GM18861 (cell line): ENCODE measurements at regions not wholly inside any gene's neighbourhood (a gene's known extent, or its start where the extent isn't known, plus 50 kb on each side); places are given as distances from the start of the nearest gene placed in this dataset.
"Not testable (repeated sequence)": the region's sequence is repeated elsewhere in the genome, so short reads cannot be mapped to it uniquely, and the experiment has no call there.

Experiments used
- ATAC-seq: cut with Tn5 transposase; IDR thresholded peaks from one replicate; pipeline ENCODE4 v1.9.1; 2021; ENCODE audit not compliant: unreplicated experiment

DNA sequence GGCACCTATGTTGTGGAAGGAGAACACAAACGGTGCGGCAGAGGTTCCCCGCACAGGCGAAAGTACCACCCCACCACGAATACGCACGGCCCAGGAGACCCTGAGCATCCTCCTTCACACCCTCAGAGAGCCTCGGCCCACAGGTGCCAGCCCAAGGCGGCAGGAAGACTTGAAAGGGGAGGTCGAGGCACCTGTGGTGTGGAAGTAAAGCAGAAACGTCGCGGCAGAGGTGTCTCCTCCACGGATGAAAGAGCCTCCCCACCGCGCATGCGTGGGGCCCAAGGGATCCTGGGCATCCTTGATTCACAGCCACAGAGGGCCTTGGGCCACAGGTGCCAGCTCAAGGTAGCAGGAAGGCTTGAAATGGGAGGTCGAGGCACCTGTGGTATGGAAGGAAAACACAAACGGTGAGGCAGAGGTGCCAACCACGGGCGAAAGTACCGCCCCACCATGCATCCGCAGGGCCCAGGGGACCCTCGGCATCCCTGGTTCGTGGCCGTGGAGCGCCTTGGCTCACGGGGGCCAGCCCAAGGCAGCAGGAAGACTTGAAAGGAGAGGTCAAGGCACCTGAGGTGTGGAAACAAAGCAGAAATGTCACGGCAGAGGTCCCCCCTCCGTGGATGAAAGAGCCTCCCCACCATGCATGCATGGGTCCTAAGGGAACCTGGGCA is 380.1 kb downstream of the ALG10 start:
- ATAC-seq = no peak

DNA sequence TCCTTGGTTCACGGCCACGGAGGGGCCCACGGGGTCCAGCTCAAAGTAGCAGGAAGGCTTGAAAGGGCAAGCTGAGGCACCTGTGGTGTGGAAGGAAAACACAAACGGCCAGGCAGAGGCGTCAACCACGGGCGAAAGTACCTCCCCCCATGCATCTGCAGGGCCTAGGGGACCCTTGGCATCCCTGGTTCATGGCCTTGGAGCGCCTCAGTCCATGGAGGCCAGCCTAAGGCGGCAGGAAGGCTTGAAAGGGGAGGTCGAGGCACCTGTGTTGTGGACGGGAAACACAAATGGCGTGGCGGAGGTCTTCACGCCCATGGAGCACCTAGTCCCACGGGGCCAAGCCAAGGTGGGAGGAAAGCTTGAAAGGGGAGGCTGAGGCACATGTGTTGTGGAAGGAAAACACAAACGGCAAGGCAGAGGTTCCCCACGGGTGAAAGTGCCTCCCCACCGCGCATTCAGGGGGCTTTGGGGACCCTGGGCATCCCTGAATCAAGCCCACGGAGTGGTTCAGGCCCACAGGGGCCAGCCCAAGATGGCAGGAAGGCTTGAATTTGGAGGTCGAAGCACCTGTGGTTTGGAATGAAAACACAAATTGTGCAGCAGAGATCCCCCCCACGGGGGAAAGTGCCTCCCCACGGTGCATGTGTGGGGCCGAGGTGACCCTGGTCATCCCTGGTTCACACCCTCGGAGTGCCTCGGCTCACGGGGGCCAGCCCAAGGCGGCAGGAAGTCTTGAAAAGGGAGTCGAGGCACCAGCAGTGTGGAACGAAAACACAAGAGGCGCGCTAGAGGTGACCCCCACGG is 380.8 kb downstream of the ALG10 start:
- no peak for ATAC-seq

DNA sequence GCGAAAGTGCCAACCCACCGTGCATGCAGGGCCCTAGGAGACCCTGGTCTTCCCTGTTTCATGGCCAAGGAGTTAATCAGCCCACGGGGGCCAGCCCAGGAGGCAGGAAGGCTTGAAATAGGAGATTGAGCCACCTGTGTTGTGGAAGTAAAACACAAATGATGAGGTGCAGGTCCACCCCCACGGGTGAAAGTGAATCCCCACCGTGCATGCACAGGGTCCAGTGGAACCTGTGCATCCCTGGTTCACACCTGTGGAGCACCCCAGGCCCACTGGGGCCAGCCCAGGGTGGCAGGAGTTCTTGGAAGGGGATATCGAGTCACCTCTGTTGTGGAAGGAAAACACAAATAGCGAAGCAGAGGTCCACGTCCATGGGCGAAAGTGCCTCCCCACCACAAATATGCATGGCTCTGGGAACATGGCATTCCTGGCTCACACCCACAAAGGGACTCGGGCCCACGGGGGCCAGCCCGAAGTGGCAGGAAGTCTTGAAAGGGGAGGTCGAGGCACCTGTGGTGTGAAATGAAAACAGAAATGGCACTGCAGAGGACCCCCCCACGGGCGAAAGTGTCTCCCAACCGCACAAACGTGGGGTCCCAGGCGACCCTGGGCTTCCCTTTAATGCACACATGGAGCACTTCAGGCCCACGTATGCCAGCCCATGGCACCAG is 381.5 kb downstream of the ALG10 start:
- ATAC-seq = no peak

DNA sequence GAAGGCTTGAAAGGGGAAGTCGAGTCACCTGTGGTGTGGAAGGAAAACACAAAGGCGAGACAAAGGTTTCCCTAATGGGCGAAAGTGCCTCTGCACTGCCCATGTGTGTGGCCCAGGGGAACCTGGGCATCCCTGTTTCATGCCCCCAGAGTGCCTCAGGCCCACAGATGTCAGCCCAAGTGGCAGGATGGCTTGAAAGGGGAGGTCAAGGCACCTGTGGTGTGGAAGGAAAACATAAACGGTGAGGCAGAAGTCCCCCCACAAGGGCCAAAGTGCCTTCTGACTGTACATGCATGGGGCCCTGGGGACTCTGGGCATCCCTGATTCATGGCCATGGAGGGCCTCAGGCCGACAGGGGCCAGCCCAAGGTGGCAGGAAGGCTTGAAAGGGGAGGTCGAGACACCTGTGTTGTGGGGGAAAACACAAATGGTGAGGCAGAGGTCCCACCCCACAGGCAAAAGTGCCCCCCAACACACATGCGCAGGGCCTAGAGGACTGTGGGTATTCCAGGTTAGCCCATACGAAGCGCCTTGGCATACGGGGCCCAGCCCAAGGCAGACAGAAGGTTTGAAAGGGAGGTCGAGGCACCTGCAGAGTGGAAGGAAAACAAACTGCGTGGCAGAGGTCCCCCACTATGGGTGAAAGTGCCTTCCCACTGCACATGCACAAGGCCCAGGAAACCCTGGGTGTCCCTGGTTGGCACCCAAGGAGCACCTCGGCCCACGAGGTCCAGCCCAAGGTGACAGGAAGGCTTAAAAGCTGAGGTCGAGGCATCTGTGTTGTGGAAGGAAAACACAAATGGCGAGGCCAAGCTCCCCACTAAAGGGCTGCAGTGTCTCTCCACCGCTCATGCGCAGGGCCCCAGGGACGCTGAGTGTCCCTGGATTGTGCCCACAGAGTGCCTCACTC is 382.3 kb downstream of the ALG10 start:
- ATAC-seq = no peak

DNA sequence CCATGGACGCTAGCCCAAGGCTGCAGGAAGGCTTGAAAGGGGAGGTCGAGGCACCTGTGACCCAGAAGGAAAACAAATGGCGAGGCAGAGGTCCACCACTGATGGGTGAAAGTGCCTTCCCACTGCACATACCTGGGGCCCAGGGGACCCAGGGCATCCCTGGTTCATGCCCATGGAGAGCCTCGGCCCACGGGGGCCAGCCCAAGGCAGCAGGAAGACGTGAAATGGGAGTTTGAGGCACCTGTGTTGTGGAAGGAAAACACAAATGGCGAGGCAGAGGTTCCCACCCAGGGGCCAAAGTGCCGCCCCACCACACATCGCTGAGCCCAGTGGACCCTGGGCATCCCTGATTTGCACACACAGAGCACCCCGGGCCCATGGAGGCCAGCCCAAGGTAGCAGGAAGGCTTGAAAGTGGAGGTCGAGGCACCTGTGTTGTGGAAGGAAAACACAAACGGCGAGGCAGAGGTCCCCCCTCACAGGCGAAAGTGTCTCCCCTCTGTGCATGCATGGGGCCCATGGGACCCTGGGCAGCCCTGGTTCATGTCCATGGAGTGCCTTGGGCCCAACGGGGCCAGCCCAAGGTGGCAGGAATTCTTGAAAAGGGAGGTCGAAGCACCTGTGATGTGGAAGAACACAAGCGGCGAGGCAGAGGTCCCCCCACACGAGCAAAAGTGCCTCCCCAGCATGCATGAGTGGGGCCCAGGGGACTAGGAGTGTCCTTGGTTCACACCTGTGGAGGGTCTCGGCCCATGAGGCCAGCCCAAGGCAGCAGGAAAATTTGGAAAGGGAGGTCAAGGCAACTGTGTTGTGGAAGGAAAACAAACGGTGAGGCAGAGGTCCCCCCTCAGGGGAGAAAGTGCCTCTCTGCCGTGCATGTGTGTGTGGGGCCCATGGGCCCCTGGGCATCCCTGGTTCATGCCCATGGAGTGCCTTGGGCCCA is 383.3 kb downstream of the ALG10 start:
- ATAC-seq = no peak

DNA sequence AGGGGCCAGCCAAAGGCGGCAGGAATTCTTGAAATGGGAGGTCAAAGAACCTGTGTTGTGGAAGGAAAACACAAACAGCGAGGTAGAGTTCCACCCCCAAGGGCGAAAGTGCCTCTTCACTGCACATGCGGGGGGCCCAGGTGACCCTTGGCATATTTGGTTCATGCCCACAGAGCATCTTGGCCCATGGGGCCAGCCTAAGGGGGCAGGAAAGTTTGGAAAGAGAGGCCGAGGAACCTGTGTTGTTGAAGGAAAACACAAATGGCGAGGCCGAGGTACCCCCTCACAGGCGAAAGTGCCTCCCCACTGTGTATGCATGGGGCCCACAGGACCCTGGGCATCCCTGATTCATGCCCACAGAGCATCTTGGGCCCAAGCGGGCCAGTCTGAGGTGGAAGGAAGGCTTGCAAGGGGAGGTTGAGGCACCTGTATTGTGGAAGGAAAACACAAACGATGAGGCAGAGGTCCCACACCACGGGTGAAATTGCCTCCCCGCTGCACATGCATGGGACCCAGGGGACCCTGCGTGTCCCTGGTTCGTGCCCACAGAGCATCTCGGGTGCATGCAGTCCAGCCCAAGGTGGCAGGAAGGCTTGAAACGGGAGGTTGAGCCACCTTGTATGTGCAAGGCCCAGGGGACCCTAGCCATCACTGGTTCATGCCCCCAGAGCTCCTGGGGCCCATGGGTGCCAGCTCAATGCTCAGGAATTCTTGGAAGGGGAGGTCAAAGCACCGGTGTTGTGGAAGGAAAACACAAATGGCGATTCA is 384.1 kb downstream of the ALG10 start:
- no peak for ATAC-seq

DNA sequence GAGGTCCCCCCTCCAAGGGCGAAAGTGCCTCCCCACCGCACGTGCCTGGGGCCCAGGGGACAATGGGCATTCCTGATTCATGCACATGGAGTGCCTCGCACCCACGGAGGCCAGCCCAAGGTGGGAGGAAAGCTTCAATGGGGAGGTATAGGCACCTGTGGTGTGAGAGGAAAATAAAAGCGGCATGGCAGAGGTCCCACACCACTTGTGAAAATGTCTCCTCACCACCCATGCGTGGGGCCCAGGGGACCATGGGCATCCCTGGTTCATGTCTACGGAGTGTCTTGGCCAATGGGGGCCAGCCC is 384.7 kb downstream of the ALG10 start:
- ATAC-seq = no peak

DNA sequence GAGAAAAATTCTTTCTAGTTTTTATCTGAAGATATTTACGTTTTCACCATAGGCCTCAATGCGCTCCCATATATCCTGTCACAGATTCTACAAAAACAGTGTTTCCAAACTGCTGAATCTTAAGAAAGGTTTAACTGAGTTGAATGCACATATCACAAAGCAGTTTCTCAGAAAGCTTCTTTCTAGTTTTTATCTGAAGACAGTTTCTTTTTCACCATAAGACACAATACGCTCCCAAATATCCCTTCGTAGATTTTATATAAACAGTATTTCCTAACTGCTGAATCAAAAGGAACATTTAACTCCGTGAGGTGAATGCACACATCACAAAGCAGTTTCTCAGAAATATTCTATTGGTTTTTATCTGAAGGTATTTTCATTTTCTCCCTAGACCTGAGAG is 385.5 kb downstream of the ALG10 start:
- ATAC-seq = no peak

DNA sequence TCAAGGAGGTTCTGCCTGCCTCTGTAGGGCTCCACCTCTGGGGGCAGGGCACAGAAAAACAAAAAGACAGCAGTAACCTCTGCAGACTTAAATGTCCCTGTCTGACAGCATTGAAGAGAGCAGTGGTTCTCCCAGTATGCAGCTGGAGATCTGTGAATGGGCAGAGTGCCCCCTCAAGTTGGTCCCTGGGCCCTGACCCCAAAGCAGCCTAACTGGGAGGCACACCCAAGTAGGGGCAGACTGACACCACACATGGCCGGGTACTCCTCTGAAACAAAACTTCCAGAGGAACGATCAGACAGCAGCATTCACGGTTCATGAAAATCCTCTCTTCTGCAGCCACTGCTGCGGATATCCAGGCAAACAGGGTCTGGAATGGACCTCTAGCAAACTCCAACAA is 409.2 kb downstream of the ALG10 start:
- not testable (repeated sequence) for ATAC-seq
